ENCODE measurements at regions not wholly inside any gene's neighbourhood (a gene's known extent, or its start where the extent isn't known, plus 50 kb on each side); places are given as distances from the start of the nearest gene placed in this dataset.

GRCh38 chr5:60365001-60365400 lies 335.0 kb downstream of the DEPDC1B start:
- no peak for DNase-seq (ENCODE audit: low spot score)
- Histone ChIP-seq H3K4me2 (no peak overlapping the region), H2AFZ (no peak overlapping the region), H3K4me1 (ENCODE audit: insufficient read depth) (no peaks in the 10 kb centered on the region), H3K4me3 (no peak overlapping the region), H3K27me3 (no peaks in the 10 kb centered on the region), H3K9me2 (replicated peaks; ENCODE audit: insufficient read depth) (no peaks in the 10 kb centered on the region), H3K36me3 (replicated peaks; ENCODE audit: insufficient read depth, low read depth) (no peaks in the 10 kb centered on the region), H3K79me2 (no peaks in the 10 kb centered on the region), H3K9me3 (ENCODE audit: low read depth) (no peaks in the 10 kb centered on the region), H4K20me1 (ENCODE audit: insufficient read depth, poor library complexity, severe bottlenecking) (no peaks in the 10 kb centered on the region), H3K27ac (no peak overlapping the region)
- TF ChIP-seq CTCF (IDR thresholded peaks at IDR 0.05; ENCODE audit: poor library complexity) (no peak), EZH2phosphoT487 (IDR thresholded peaks at IDR 0.05; ENCODE audit: low read depth, severe bottlenecking, unreplicated experiment) (no peak), EZH2 (IDR thresholded peaks at IDR 0.05; ENCODE audit: borderline replicate concordance) (no peak)
- 84% methylated on average over 1 of the region's 1 CpG for WGBS (ENCODE audit: low lambda C conversion rate, missing lambda C conversion rate)

GRCh38 chr5:60362158-60362557 lies 337.8 kb downstream of the DEPDC1B start:
- Histone ChIP-seq H3K36me3 (replicated peaks; ENCODE audit: insufficient read depth, low read depth) (no peaks in the 10 kb centered on the region), H3K27me3 (no peaks in the 10 kb centered on the region), H3K9me2 (replicated peaks; ENCODE audit: insufficient read depth) (no peaks in the 10 kb centered on the region), H3K4me3 (no peak overlapping the region), H3K9me3 (ENCODE audit: low read depth) (no peaks in the 10 kb centered on the region), H3K4me1 (ENCODE audit: insufficient read depth) (peaks cover under 1% of the 10 kb centered on the region), H3K4me2 (no peak overlapping the region), H3K27ac (no peak overlapping the region), H2AFZ (no peak overlapping the region), H4K20me1 (ENCODE audit: insufficient read depth, poor library complexity, severe bottlenecking) (no peaks in the 10 kb centered on the region), H3K79me2 (no peaks in the 10 kb centered on the region)
- TF ChIP-seq EZH2 (IDR thresholded peaks at IDR 0.05; ENCODE audit: borderline replicate concordance) (no peak), EZH2phosphoT487 (IDR thresholded peaks at IDR 0.05; ENCODE audit: low read depth, severe bottlenecking, unreplicated experiment) (no peak), CTCF (IDR thresholded peaks at IDR 0.05; ENCODE audit: poor library complexity) (no peak)
- no peak for DNase-seq (ENCODE audit: low spot score)

DNA sequence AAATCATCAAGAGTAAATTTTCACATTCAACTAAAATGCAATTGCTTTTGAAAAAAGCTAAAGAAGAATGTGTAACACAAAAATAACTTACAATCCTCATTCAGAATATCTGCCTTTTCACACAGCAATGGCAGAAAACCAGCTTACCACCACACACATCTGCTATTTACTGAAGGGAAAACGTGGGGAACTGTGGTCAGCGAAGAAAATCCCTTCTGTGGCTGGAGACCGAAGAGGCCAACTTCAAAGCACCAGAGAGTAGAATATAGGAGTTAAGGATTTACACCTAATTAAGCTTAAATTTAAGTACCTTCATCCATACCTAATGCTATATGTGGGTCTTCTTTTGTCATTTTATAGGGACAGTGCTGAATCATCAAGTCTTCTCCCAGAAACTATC lies 339.6 kb downstream of the DEPDC1B start:
- no peaks in the 10 kb centered on the region for H3K79me2 ChIP-seq
- H3K4me3 ChIP-seq, result no peak overlapping the region
- 70% methylated on average over 3 of the region's 3 CpGs for WGBS (ENCODE audit: low lambda C conversion rate, missing lambda C conversion rate)
- H3K9me2 ChIP-seq (replicated peaks; ENCODE audit: insufficient read depth), result no peaks in the 10 kb centered on the region
- H4K20me1 ChIP-seq (ENCODE audit: insufficient read depth, poor library complexity, severe bottlenecking), result no peaks in the 10 kb centered on the region
- no peaks in the 10 kb centered on the region for H3K9me3 ChIP-seq (ENCODE audit: low read depth)
- no peak overlapping the region for H2AFZ ChIP-seq
- H3K27me3 ChIP-seq, result no peaks in the 10 kb centered on the region
- H3K36me3 ChIP-seq (replicated peaks; ENCODE audit: insufficient read depth, low read depth), result no peaks in the 10 kb centered on the region
- no peak overlapping the region for H3K27ac ChIP-seq
- no peak overlapping the region for H3K4me2 ChIP-seq
- no peak for DNase-seq (ENCODE audit: low spot score)
- peaks cover 5% of the 10 kb centered on the region for H3K4me1 ChIP-seq (ENCODE audit: insufficient read depth)
- TF ChIP-seq EZH2phosphoT487 (IDR thresholded peaks at IDR 0.05; ENCODE audit: low read depth, severe bottlenecking, unreplicated experiment) (no peak), CTCF (IDR thresholded peaks at IDR 0.05; ENCODE audit: poor library complexity) (no peak), EZH2 (IDR thresholded peaks at IDR 0.05; ENCODE audit: borderline replicate concordance) (no peak)

DNA sequence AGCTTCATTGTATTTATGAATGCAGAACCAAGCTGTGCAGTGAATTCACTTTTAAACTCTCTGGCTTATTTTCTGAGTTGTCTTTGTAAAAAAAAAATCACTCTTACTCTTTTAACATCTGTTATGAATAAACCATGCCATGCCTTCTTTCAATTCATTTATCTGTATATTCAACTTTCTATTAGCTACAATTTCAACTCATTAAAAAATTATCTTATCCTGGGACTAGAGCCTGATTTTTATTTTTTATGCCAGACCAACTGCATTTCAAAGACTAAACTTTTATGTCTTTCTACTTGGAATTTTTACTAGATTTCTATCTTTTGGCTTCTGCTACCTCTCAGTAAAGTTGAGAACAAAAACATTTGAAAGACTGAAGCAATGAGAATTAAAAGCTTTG lies 342.7 kb downstream of the DEPDC1B start:
- no peak for DNase-seq (ENCODE audit: low spot score)
- no peaks in the 10 kb centered on the region for H3K79me2 ChIP-seq
- no peaks in the 10 kb centered on the region for H4K20me1 ChIP-seq (ENCODE audit: insufficient read depth, poor library complexity, severe bottlenecking)
- no peaks in the 10 kb centered on the region for H3K36me3 ChIP-seq (replicated peaks; ENCODE audit: insufficient read depth, low read depth)
- H3K9me3 ChIP-seq (ENCODE audit: low read depth), result no peaks in the 10 kb centered on the region
- no peak overlapping the region for H2AFZ ChIP-seq
- H3K9me2 ChIP-seq (replicated peaks; ENCODE audit: insufficient read depth), result no peaks in the 10 kb centered on the region
- TF ChIP-seq EZH2 (IDR thresholded peaks at IDR 0.05; ENCODE audit: borderline replicate concordance) (no peak), EZH2phosphoT487 (IDR thresholded peaks at IDR 0.05; ENCODE audit: low read depth, severe bottlenecking, unreplicated experiment) (no peak), CTCF (IDR thresholded peaks at IDR 0.05; ENCODE audit: poor library complexity) (no peak)
- no peak overlapping the region for H3K4me2 ChIP-seq
- peaks cover 5% of the 10 kb centered on the region for H3K4me1 ChIP-seq (ENCODE audit: insufficient read depth)
- no peak overlapping the region for H3K27ac ChIP-seq
- H3K27me3 ChIP-seq, result no peaks in the 10 kb centered on the region
- no peak overlapping the region for H3K4me3 ChIP-seq
